GM23338 (cell line): ENCODE measurements at regions not wholly inside any gene's neighbourhood (a gene's known extent, or its start where the extent isn't known, plus 50 kb on each side); places are given as distances from the start of the nearest gene placed in this dataset.

Experiments
- ATAC-seq: fragments of 200-7000 bp; cut with Tn5 transposase; 3 replicates; pipeline ENCODE4 v1.9.1; 2020
- DNase-seq: peaks from one replicate; pipeline ENCODE4 v3.0.0-alpha.2; 2015; ENCODE audit warnings: low spot score
- H2AFZ ChIP-seq: fragments of 200-600 bp; sonication (generic); 2 replicates; pipeline ENCODE4 v1.8.0; 2016; ENCODE audit warnings: antibody characterized with exemption, mild to moderate bottlenecking, moderate library complexity
- H3F3A ChIP-seq: fragments of 200-600 bp; sonication (generic); replicated peaks from 2 replicates; pipeline ENCODE4 v1.8.0; 2017; ENCODE audit warnings: antibody characterized with exemption, mixed run types, low read depth
- H3K27ac ChIP-seq: fragments of 200-600 bp; sonication (generic); 2 replicates; pipeline ENCODE4 v1.6.1; 2016; ENCODE audit warnings: low read depth
- H3K27me3 ChIP-seq: fragments of 200-600 bp; sonication (generic); 2 replicates; pipeline ENCODE4 v1.8.0; 2016; ENCODE audit warnings: mild to moderate bottlenecking, mixed run types, moderate library complexity; ENCODE audit not compliant: insufficient read depth
- H3K36me3 ChIP-seq: fragments of 200-600 bp; sonication (generic); 2 replicates; pipeline ENCODE4 v1.8.0; 2016; ENCODE audit warnings: mild to moderate bottlenecking; ENCODE audit not compliant: insufficient read depth
- H3K4me1 ChIP-seq: fragments of 200-600 bp; sonication (generic); 2 replicates; pipeline ENCODE4 v1.8.0; 2016; ENCODE audit warnings: mild to moderate bottlenecking, moderate library complexity; ENCODE audit not compliant: insufficient read depth
- H3K4me2 ChIP-seq: fragments of 200-600 bp; sonication (generic); 2 replicates; pipeline ENCODE4 v1.7.1; 2017; ENCODE audit warnings: mixed run types
- H3K4me3 ChIP-seq: fragments of 200-600 bp; sonication (generic); 2 replicates; pipeline ENCODE4 v1.6.1; 2016; ENCODE audit warnings: mixed run types
- H3K79me2 ChIP-seq: fragments of 200-600 bp; sonication (generic); replicated peaks from 2 replicates; pipeline ENCODE4 v1.8.0; 2017; ENCODE audit warnings: mild to moderate bottlenecking; ENCODE audit not compliant: insufficient read depth
- H3K9me2 ChIP-seq: fragments of 200-600 bp; sonication (generic); 2 replicates; pipeline ENCODE4 v1.8.0; 2017; ENCODE audit not compliant: insufficient read depth
- H4K20me1 ChIP-seq: fragments of 200-600 bp; sonication (generic); replicated peaks from 2 replicates; pipeline ENCODE4 v1.8.0; 2017; ENCODE audit warnings: mild to moderate bottlenecking; ENCODE audit not compliant: insufficient read depth
- H3K27ac Mint-ChIP-seq: 2 replicates; pipeline ENCODE4 v1.8.0; 2020; ENCODE audit warnings: inconsistent platforms, mild to moderate bottlenecking, moderate library complexity, mixed read lengths
- H3K27me3 Mint-ChIP-seq: 3 replicates; pipeline ENCODE4 v1.8.0; 2022; ENCODE audit warnings: low read depth, mild to moderate bottlenecking, moderate library complexity, mixed read lengths, inconsistent platforms; ENCODE audit not compliant: insufficient read depth, poor library complexity
- H3K36me3 Mint-ChIP-seq: 3 replicates; pipeline ENCODE4 v1.8.0; 2021; ENCODE audit warnings: low read depth, mild to moderate bottlenecking, inconsistent platforms, moderate library complexity, mixed read lengths
- H3K4me1 Mint-ChIP-seq: 3 replicates; pipeline ENCODE4 v1.8.0; 2020; ENCODE audit warnings: mild to moderate bottlenecking, inconsistent platforms, mixed read lengths
- H3K4me3 Mint-ChIP-seq: 3 replicates; pipeline ENCODE4 v1.8.0; 2021; ENCODE audit warnings: moderate library complexity, mild to moderate bottlenecking, inconsistent platforms, mixed read lengths
- H3K9me3 Mint-ChIP-seq: 3 replicates; pipeline ENCODE4 v1.8.0; 2020; ENCODE audit warnings: moderate library complexity, mild to moderate bottlenecking, inconsistent platforms, mixed read lengths
- CREB1 ChIP-seq: fragments of 250-450 bp; sonication (Bioruptor Pico); IDR thresholded peaks from 2 replicates; pipeline ENCODE4 v1.5.0; 2020; ENCODE audit warnings: low read depth, mild to moderate bottlenecking, moderate library complexity
- CTCF ChIP-seq, 2 experiments: fragments of 200-600 bp in 1 of 2; sonication (generic) in 1 of 2; conservative IDR thresholded peaks; 2 replicates each; pipeline versions ENCODE4 v1.5.1 to v1.6.1; 2016 to 2017; ENCODE audit warnings: antibody characterized with exemption in 2 of 2, low read depth in 2 of 2, mild to moderate bottlenecking in 2 of 2, moderate library complexity in 1 of 2
- EZH2 ChIP-seq: fragments of 200-600 bp; sonication (generic); IDR thresholded peaks from one replicate; pipeline ENCODE4 v1.8.0; 2017; ENCODE audit warnings: antibody characterized with exemption, mild to moderate bottlenecking, low read depth; ENCODE audit not compliant: unreplicated experiment
- EZH2phosphoT487 ChIP-seq: fragments of 200-600 bp; sonication (generic); IDR thresholded peaks from one replicate; pipeline ENCODE4 v1.8.1; 2018; ENCODE audit warnings: antibody characterized with exemption; ENCODE audit not compliant: unreplicated experiment
- JUNB ChIP-seq: IDR thresholded peaks from one replicate; pipeline ENCODE4 v1.6.1; 2016; ENCODE audit warnings: antibody characterized with exemption; ENCODE audit not compliant: unreplicated experiment
- NANOG ChIP-seq: IDR thresholded peaks from 2 replicates; pipeline ENCODE4 v1.6.1; 2016; ENCODE audit warnings: antibody characterized with exemption, borderline replicate concordance
- POLR2AphosphoS5 ChIP-seq: IDR thresholded peaks from 2 replicates; pipeline ENCODE4 v1.6.1; 2016; ENCODE audit warnings: antibody characterized with exemption, low read depth
- STAT1 ChIP-seq: IDR thresholded peaks from one replicate; pipeline ENCODE4 v1.6.1; 2016; ENCODE audit warnings: antibody characterized with exemption; ENCODE audit not compliant: unreplicated experiment
- ZNF114 ChIP-seq: fragments of 250-450 bp; sonication (Bioruptor Pico); IDR thresholded peaks from 2 replicates; pipeline ENCODE4 v1.5.0; 2020; ENCODE audit warnings: mild to moderate bottlenecking, moderate library complexity
- ZNF331 ChIP-seq: fragments of 250-450 bp; sonication (Bioruptor Pico); IDR thresholded peaks from 2 replicates; pipeline ENCODE4 v1.5.0; 2020; ENCODE audit warnings: low read depth, mild to moderate bottlenecking, moderate library complexity
- ZNF462 ChIP-seq: fragments of 250-450 bp; sonication (Bioruptor Pico); IDR thresholded peaks from 2 replicates; pipeline ENCODE4 v1.5.0; 2020; ENCODE audit warnings: mild to moderate bottlenecking, moderate library complexity
- TF ChIP-seq, protein P1 (sequence below): IDR thresholded peaks from one replicate; pipeline ENCODE4 v1.6.1; 2018; ENCODE audit warnings: antibody characterized with exemption; ENCODE audit not compliant: unreplicated experiment
- TF ChIP-seq, protein P2 (sequence below): IDR thresholded peaks from 2 replicates; pipeline ENCODE4 v1.6.1; 2016; ENCODE audit warnings: antibody characterized with exemption

GRCh38 chr2:193074933-193075332 is 880.2 kb upstream of the TMEFF2 start:
- Histone ChIP-seq H3K4me2 (no peak overlapping the region), H3K4me1 (no peaks in the 10 kb centered on the region), H2AFZ (no peak overlapping the region), H3F3A (no peaks in the 10 kb centered on the region), H4K20me1 (no peaks in the 10 kb centered on the region), H3K36me3 (no peaks in the 10 kb centered on the region), H3K27me3 (no peaks in the 10 kb centered on the region), H3K79me2 (no peaks in the 10 kb centered on the region), H3K4me3 (no peak overlapping the region), H3K9me2 (0 out of 2 replicates have a peak, but pooled peaks cover 4% of the 10 kb centered on the region), H3K27ac (no peak overlapping the region)
- DNase-seq (no peak), ATAC-seq (no peak)
- TF ChIP-seq JUNB = no peak
- TF ChIP-seq CTCF (conservative IDR thresholded peaks at IDR 0.05; ENCODE audit: low read depth in 2 of 2) = no peak
- no peak for TF ChIP-seq ZNF462 (CRISPR knock-in tag)
- TF ChIP-seq CREB1 = no peak
- TF ChIP-seq, protein P1, sequence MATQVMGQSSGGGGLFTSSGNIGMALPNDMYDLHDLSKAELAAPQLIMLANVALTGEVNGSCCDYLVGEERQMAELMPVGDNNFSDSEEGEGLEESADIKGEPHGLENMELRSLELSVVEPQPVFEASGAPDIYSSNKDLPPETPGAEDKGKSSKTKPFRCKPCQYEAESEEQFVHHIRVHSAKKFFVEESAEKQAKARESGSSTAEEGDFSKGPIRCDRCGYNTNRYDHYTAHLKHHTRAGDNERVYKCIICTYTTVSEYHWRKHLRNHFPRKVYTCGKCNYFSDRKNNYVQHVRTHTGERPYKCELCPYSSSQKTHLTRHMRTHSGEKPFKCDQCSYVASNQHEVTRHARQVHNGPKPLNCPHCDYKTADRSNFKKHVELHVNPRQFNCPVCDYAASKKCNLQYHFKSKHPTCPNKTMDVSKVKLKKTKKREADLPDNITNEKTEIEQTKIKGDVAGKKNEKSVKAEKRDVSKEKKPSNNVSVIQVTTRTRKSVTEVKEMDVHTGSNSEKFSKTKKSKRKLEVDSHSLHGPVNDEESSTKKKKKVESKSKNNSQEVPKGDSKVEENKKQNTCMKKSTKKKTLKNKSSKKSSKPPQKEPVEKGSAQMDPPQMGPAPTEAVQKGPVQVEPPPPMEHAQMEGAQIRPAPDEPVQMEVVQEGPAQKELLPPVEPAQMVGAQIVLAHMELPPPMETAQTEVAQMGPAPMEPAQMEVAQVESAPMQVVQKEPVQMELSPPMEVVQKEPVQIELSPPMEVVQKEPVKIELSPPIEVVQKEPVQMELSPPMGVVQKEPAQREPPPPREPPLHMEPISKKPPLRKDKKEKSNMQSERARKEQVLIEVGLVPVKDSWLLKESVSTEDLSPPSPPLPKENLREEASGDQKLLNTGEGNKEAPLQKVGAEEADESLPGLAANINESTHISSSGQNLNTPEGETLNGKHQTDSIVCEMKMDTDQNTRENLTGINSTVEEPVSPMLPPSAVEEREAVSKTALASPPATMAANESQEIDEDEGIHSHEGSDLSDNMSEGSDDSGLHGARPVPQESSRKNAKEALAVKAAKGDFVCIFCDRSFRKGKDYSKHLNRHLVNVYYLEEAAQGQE = no peak
- TF ChIP-seq, protein P2, sequence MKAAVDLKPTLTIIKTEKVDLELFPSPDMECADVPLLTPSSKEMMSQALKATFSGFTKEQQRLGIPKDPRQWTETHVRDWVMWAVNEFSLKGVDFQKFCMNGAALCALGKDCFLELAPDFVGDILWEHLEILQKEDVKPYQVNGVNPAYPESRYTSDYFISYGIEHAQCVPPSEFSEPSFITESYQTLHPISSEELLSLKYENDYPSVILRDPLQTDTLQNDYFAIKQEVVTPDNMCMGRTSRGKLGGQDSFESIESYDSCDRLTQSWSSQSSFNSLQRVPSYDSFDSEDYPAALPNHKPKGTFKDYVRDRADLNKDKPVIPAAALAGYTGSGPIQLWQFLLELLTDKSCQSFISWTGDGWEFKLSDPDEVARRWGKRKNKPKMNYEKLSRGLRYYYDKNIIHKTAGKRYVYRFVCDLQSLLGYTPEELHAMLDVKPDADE = no peak
- no peak for TF ChIP-seq EZH2phosphoT487
- no peak for TF ChIP-seq EZH2
- no peak for TF ChIP-seq ZNF331 (CRISPR knock-in tag)
- no peak for TF ChIP-seq ZNF114 (CRISPR knock-in tag)
- TF ChIP-seq STAT1 = no peak
- TF ChIP-seq POLR2AphosphoS5 = no peak
- TF ChIP-seq NANOG = no peak
- Mint-ChIP-seq H3K4me1 (no peaks in the 10 kb centered on the region), H3K4me3 (no peak overlapping the region), H3K27me3 (no peaks in the 10 kb centered on the region), H3K36me3 (peaks cover 9% of the 10 kb centered on the region; the same call in 1 of the 3 replicates), H3K9me3 (peaks cover 12% of the 10 kb centered on the region), H3K27ac (no peak overlapping the region)
